Glomerular visceral epithelial cell (primary cell): ENCODE measurements at regions not wholly inside any gene's neighbourhood (a gene's known extent, or its start where the extent isn't known, plus 50 kb on each side); places are given as distances from the start of the nearest gene placed in this dataset.

Source experiments
- DNase-seq: peaks from one replicate; pipeline ENCODE4 v3.0.0-alpha.2; 2016; ENCODE audit errors: extremely low spot score

DNA sequence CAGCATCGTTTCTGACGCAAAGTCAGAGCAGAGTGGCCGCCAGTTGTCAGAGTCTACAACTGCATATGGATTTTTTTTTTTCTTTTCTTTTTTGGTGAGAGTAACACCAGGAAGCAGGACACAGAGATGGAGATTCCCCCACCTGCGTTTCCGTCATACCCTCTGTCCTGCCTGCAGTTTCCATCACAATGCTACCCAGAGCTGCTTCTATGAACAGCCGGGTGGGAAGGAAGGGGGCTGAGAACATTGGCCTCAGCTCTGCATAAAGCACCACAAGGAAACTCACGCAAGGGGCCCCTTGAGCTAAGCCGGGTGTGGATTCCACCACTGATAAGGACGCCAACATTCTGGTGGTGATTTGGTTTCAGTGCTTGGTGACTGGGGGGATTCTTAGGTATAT is 183.5 kb upstream of the AFDN start:
- no peak for DNase-seq

DNA sequence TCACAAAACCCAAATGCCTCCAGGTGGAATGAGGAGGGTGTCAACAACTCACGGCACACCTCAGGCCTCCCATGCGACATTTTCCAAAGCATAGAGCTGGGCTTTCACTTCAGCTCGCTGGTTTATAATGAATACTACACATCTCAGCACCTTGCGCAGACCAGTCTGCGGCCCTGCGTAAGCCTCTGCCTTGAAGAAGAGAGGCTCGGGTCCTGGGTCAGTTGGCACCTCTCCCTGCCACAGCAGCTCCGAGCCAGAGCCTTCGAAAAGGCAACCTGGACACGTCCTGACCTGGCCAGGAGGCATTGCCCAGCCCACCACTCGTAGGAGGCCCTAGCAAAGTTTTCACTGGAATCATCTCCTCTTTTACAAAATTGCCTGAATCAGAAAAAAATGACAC is 183.0 kb upstream of the AFDN start:
- no peak for DNase-seq

DNA sequence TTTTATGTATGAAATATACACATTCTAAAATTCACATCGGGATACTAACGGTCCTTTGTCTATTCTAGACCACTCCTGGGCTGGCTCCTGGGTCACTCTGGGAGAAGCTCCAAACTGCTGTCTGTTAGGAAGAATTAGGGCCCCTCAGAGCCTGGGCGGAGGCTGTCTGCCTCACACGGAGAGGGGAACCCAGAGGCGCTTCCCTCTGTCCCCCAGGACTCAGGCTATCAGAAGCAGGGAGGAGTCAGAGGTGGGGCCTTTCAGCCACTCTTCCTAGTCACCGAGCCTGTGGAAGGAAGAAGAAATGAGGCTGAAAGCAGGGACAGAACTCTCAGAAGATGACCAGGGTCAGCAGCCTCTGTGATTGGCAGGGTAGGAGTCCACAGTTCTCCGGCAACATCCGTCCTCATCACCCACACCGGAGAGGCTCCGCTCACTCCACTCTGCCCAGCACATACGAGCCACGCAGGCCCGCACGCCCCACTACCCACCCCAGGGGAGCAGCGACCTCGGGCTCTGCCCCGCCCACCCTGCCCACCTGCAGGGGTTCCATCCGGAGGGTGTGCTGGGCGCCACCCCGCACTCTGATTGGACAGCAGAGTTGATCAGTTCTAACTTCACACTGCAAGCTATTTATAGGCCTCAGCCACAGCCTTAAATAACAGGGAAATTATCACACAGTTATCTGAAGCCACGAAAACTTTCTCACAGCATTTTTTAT is 182.1 kb upstream of the AFDN start:
- no peak for DNase-seq

DNA sequence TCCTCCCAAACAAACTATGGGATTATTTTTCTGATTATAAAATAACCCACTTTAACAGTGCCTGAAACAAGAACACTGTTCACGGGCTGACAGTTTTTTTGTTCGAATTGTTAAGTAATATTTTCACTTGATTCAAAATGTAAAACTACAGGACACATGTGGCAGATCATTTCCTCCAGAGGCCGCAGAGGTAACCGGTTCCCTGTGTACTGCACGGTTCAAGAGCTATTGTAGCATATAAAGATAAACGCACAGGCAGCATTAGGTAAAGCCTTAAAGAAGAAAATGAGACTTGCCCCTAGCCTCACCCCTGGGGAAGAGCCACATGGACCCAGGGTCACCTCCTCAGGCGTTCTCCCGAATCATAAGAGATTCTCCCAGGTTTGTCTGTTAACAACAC is 181.3 kb upstream of the AFDN start:
- DNase-seq = no peak

DNA sequence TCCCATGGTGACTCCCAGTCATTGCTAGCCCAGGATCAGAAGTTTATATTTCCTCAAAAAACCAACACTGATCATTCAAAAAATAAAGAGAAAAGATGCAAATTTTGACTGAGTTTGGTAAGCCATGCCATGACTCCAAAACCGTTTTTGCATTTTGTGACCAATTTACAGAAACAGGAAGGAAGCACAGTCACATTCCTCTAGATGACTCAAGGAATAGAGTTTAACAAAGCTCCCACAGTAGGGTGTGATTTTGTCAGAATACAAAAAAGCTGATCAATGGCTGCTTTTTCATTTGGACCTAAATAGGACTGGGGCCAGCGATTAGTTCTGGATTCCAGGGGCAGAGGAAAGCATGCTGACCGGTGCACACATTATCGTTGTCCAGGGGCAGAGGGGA is 179.4 kb upstream of the AFDN start:
- no peak for DNase-seq

DNA sequence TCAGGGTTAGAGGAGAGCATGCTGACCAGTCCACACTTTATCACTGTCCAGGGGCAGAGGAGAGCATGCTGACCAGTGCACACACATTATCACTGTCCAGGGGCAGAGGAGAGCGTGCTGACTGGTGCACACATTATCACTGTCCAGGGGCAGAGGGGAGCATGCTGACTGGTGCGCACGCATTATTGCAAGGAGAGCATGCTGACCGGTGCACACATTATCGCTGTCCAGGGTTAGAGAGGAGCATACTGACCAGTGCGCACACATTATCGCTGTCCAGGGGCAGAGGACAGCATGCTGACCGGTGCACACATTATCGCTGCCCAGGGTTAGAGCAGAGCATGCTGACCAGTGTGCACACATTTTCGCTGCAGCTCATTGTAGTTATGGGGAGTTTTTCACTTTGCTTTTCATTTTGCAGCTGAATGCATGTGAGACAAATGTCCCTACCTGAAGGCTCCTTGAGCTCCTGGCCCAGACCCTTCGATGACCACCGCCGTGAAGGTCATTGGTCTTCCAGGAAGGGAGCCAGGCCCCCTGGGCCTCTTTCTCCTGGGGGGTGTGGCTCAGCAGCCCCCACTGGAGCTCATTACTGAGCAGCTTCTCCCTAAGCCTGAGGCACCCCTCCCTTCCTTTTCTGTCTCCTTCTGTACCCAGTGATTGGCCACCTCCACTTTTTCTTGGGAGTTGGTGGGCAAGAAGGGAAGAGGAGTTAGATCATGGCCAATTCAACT is 178.8 kb upstream of the AFDN start:
- no peak for DNase-seq

DNA sequence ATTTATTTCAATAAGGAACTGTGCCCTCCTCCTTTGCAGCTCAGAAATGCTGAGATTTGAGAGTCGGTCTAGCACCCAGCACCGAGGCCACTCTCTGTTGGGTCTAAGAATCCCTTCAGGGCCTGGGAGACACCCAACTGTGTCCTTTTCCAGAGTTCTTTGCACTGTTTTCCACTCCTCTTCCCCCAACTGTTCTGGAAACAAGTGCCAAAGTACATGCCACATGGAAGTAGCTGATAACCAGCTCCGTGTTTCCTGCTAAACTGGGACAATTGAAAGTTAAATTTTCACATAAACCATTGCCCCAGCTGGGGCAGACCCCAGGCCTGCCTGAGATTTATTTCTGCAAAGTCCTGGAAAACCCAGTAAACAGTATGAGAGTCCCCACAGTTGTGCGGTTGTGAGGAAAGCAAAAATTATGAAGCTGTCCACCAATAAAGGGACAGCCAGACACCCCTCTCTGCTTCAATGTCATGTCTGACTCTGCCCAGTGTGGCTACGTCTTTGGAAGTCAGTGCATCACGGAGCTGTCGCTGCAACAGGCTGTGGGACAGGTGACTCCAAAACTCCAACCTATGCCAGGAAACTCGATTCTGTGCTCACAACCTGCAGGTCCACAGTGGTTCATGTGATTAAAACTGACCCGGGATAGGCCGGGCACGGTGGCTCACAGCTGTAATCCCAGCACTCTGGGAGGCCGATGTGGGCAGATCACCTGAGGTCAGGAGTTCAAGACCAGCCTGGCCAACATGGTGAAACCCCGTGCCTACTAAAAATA is 178.0 kb upstream of the AFDN start:
- DNase-seq = no peak

DNA sequence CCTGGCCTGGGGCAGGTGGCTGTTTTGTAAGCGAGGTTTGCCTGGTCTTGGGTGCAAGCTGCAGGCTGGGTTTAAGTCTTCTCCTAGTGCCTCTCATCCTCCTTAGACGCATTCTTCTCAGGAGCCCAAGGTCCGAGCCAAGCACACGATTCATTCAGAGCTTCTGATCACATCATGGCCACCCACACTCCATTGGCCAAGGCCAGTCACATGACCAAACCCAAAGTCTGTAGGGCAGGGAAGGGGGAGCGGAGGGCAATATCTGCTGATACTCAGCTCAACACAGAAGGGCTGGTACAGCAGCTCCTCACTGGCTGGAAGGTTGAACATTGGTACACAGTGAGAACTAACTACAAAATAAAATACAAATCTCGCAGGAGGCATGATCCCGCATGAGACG is 177.2 kb upstream of the AFDN start:
- no peak for DNase-seq

DNA sequence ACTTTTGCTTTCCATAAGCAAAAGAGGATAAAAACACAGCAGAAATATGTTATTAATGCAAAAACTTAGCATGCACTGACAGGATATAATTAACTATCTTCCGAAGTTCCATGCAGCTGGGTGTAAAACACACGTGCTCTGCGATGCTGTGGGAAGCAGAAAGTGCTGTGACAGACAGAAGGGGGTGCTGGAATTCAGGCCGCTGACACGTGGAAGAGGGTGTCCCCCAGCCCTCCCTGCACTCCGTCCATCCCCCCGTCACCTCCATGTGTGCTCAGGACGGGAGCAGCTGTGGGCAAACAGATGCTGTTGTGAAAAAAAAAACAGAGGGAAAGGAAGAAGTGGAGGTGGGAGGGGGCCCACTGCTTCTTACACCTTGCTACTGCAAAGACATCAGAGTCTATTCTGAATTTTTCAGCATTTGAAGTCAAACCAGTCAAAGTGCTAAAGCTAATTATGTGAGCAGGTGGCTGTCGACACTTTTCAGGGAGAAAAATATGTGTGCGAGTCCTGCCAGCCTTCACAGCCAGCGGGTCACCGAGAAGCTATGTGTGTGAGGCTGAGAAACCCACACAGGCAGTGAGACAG is 175.9 kb upstream of the AFDN start:
- DNase-seq = no peak

DNA sequence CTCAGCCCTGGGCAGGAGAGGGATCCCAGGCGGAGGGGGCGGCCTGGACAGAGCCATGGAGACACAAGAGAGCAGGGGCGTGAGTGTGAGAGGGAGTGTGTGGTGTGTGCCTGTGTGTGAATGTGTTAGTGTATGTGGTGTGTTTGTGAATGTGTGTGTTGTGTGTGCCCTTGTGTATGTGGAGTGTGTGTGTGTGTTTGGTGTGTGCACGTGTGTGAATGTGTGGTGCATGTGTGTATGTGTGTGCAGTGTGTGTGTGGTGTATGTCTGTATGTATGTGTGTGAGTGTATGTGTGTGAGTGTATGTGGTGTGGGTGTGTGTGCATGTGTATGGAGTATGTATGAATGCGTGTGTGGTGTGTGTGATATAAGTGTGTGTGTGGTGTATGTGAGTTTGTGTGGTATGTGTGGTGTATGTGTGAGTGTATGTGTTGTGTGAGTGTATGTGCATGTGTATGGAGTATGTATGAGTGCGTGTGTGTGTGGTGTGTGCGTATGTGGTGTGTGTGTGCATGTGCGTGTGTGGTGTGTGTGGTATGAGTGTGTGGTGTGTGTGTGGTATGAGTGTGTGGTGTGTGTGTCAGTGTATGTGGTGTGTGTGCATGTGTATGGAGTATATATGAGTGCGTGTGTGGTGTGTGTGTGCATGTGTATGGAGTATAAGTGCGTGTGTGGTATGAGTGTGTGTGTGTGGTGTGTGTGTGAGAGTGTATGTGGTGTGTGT is 175.2 kb upstream of the AFDN start:
- no peak for DNase-seq

DNA sequence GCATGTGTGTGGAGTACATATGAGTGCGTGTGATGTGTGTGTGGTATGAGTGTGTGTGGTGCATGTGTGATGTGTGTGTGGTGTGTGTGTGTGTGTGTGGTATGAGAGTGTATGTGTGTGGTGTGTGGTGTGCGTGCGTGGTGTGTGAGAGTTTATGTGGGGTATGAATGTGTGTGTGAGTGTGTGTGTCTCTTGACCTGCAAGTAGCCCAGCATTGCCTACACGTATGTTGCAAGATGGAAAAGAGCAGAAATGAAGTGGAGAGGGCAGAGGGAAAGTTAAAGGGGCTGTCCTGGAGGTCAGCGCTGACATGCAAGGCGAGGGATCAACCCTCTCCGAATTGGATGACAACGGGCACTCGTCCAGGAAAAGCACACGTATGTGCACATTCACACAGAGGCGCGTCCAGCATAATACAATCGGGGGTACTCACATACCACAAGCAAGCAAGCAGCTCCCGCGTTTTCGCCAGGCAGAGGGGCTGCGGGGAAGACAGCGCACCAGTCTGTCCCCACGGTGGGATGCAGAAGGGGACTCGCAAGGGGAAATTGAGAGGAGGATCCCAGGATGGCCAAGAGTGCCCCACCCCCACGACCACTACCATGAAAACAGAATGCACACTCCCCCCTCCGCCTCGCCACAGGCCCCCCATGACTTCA is 174.5 kb upstream of the AFDN start:
- no peak for DNase-seq

DNA sequence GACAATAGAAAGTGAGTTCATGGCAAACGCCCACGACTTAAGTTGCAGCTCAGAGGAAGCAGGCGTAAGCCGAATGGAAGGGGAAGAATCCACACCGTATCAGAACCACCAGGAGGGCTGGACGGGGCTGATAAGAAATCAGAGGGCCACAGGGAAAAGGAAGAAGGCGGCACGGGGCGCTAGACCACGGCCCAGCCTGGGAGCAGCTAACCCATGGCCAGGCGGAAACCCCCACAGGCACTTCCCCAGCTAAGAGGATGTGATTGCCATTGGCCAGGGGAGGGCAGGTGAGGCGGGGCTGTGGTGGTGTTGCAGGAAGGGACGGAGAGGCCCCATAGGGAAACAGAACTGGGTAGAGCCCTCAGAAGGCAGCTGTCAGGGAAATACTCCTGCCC is 174.0 kb upstream of the AFDN start:
- no peak for DNase-seq

DNA sequence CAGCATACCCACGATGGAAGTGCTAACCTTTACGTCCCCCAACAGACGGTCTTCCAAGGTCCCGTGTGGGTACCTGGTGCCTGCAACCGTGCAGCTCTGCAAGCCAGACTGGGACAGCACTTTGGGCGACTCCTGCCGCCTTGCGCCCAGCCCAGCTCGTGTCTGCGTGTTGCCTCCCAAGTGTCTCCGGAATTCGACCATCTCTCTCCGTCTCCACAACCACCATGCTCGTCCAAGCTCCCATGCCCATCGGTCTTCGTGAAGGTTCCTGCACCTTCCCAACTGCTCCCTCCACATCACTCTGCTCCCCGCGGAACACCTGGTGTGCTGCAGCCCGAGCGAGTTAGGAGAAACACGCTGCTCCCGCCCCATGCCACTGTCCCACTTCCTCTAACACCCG is 173.2 kb upstream of the AFDN start:
- no peak for DNase-seq

DNA sequence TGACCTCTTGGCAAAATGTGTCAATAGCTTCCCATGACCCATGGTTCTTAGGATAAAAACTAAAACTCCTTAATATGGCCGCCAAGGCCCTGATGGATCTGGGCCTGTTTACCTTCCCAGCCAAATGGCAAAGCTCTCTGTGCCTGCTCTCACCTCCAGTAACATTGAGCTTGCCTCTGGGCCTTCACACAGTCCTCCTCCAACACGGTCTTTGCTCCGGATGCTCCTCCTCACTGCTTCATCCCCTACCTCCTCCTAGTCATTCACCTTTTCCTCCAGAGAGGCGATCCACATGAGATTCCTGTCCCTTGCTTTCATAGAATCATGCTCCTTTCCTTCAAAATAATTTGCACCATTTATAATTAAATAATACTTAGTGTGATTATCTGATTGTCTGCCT is 172.3 kb upstream of the AFDN start:
- no peak for DNase-seq

DNA sequence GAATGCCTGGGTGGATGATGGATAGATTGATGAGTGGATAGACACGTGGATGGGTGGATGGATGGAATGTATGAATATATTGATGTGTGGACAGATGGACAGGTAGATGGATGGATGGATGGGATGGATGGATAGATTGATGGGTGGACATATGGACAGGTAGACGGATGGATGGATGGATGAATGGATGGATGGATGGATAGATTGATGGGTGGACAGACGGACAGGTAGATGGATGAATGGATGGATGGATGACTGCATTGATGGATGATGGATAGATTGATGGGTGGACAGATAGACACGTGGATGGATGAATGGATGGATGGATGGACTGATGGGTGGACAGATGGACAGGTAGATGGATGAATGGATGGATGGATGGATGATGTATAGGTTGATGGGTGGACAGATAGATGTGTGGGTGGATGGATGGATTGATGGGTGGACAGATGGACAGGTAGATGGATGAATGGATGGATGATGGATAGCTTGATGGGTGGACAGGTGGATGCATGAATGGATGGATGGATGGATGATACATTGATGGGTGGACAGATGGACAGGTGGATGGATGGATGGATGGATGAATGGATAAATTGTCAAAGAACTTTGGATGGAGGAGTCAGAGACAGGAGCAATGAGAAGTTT is 171.4 kb upstream of the AFDN start:
- DNase-seq = no peak

DNA sequence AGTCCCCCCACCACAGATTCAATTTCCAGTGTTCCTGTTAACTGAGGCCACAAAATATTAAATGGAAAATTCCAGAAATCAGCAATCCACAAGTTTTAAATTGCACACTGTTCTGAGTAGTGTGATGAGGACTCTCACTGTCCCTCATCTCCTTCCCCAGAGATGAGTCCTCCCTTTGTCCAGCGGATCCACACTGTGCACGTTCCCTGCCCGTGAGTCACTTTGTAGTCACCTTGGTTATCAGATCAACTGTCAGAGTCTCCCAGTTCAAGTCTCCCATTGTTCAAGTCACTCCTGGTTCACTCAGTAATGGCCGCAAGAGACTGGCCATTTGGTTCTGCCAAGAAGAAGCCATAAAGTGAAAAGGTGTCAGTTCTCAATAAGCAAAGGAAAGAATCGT is 168.6 kb upstream of the AFDN start:
- no peak for DNase-seq

DNA sequence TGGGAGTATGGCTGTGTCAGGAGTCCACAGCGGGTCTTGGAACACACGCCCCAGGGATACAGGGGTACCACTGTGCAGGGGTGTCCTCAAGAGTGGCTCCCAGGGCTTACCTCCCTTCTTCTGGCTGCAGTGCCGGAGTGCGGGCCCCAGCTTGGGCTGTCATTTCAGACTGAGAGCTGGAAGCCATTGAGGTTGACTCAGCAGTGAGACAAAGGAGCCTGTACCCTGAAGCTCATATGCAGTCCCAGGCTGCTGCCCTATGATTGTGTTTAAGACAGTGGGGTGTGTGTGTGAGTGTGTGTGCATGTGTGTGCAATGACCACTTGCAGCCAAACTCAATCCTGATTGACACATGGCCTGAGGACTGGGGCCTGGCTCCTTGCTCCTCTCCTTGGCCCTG is 167.7 kb upstream of the AFDN start:
- DNase-seq = no peak

DNA sequence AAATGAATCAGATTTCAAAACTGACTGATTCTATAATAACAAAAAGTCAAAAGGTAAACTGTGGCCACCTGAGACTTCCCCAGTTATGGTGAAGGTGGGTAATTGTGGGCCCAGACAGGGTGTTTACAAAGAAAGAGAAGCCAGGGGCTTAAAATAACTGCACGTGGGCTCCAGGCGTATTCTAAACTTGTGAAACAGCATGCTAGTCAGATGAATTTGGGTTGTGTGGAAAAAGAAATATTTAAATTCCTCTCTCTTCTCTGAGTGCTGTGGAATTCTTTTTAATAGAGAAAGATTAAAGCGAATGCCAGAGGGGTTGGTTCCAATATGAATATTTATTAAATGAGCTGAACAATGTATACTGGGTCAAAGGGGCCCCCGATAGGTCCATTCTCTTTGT is 166.3 kb upstream of the AFDN start:
- DNase-seq = no peak

DNA sequence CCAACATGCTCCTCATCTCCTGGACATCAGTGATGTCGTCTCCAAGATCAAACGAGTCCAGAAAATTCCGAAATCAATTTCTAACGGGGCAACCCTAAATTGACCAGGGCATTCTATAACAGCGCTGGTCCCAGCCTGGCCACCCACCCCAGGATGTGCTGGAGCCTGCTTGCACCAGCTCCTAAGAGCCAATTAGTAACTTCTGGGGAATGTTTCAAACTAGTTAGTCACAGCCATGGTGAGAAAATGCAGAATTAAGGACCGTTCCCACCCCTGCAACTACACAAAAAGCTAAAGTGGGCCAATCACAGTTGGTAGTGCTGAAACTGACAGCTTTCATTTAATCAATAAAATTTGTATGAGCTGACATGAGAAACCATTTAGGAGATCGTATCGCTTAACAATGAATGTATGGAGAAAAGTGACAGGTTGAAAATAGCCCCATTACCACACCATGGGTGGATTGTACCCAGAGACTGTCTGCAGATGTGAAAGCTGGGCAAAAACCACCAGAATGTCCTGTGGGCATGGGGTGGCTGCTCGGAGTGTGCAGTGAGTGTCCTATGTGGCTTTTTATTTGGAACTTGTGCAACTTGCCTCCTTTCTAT is 165.7 kb upstream of the AFDN start:
- DNase-seq = no peak

DNA sequence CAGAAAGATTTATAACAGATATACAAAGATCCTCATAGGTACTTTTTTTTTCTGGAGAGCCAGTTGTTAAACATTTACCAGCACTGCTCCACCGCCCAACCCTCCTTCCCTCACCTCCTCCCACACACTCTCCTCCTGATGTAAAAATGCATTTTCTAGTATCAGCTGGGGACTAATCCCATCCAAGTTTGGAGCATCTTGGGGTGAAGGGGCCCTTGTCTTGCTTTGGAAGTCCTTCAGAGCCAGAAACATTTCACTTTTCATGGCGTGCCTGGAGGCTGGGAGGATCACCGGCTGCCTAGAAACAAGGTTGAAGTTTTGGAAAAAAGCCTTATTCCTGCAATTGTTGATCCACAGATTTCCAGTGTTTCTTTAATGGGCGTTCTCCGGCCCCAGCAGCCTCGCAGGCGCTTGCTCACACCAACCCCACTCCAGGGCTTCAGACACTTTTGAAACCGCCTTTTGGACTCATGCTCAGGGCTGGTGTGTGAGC is 165.1 kb upstream of the AFDN start:
- DNase-seq = no peak
